Pulmonary artery endothelial cell (primary cell): ENCODE measurements at regions not wholly inside any gene's neighbourhood (a gene's known extent, or its start where the extent isn't known, plus 50 kb on each side); places are given as distances from the start of the nearest gene placed in this dataset.

Experiments used
- DNase-seq: peaks from one replicate; pipeline ENCODE4 v3.0.0-alpha.2; 2011; ENCODE audit warnings: low read depth, low spot score

GRCh38 chr5:31137676-31138075 lies 55.8 kb upstream of the CDH6 start:
- no peak for DNase-seq

GRCh38 chr5:31135542-31135941 lies 57.9 kb upstream of the CDH6 start:
- DNase-seq, result no peak

GRCh38 chr5:31133488-31133887 lies 60.0 kb upstream of the CDH6 start:
- no peak for DNase-seq

- no peak for DNase-seq
Observed at GRCh38 chr5:31131381-31131891, 62.0 kb upstream of the CDH6 start.

GRCh38 chr5:31130676-31131075 lies 62.8 kb upstream of the CDH6 start:
- no peak for DNase-seq

GRCh38 chr5:31124651-31125305 lies 68.7 kb upstream of the CDH6 start:
- DNase-seq, result no peak

GRCh38 chr5:31124026-31124425 lies 69.5 kb upstream of the CDH6 start:
- no peak for DNase-seq

GRCh38 chr5:31122998-31123951 lies 70.2 kb upstream of the CDH6 start:
- DNase-seq, result no peak

- no peak for DNase-seq
Observed at GRCh38 chr5:31121224-31121623, 72.3 kb upstream of the CDH6 start.

- DNase-seq, result no peak
Observed at GRCh38 chr5:31120642-31120948, 72.9 kb upstream of the CDH6 start.

GRCh38 chr5:31119938-31120641 lies 73.4 kb upstream of the CDH6 start:
- DNase-seq, result no peak

GRCh38 chr5:31116466-31117031 lies 76.9 kb upstream of the CDH6 start:
- no peak for DNase-seq

GRCh38 chr5:31114817-31115216 lies 78.7 kb upstream of the CDH6 start:
- no peak for DNase-seq

GRCh38 chr5:31113666-31114350 lies 79.7 kb upstream of the CDH6 start:
- DNase-seq, result no peak

- DNase-seq, result no peak
Observed at GRCh38 chr5:31113101-31113500, 80.4 kb upstream of the CDH6 start.

- DNase-seq, result no peak
Observed at GRCh38 chr5:31107091-31107518, 86.4 kb upstream of the CDH6 start.

GRCh38 chr5:31106691-31107090 lies 86.8 kb upstream of the CDH6 start:
- DNase-seq, result no peak

GRCh38 chr5:31106278-31106677 lies 87.2 kb upstream of the CDH6 start:
- DNase-seq, result no peak

- no peak for DNase-seq
Observed at GRCh38 chr5:31104775-31105174, 88.7 kb upstream of the CDH6 start.

GRCh38 chr5:31100781-31101310 lies 92.6 kb upstream of the CDH6 start:
- DNase-seq, result no peak

- no peak for DNase-seq
Observed at GRCh38 chr5:31100047-31100575, 93.4 kb upstream of the CDH6 start.
